Immature natural killer cell (primary cell): ENCODE measurements at regions not wholly inside any gene's neighbourhood (a gene's known extent, or its start where the extent isn't known, plus 50 kb on each side); places are given as distances from the start of the nearest gene placed in this dataset.

ENCODE experiments used
- DNase-seq, 3 donors: peaks; one replicate each; pipeline ENCODE4 v3.0.0; 2022; ENCODE audit warnings: mixed read lengths in 1 of 3
- H3K27ac Mint-ChIP-seq, 6 donors: one replicate each; pipeline ENCODE4 v1.8.0; 2020; ENCODE audit warnings: mixed read lengths in 6 of 6, mild to moderate bottlenecking in 5 of 6, inconsistent platforms in 4 of 6, moderate library complexity in 3 of 6
- H3K27me3 Mint-ChIP-seq, 3 donors: one replicate each; pipeline ENCODE4 v1.8.0; 2020 to 2021; ENCODE audit warnings: low read depth in 3 of 3, mild to moderate bottlenecking in 3 of 3, mixed read lengths in 3 of 3, moderate library complexity in 3 of 3, inconsistent platforms in 1 of 3
- H3K36me3 Mint-ChIP-seq, 3 donors: one replicate each; pipeline ENCODE4 v1.8.0; 2020; ENCODE audit warnings: mixed read lengths in 3 of 3, inconsistent platforms in 2 of 3, mild to moderate bottlenecking in 2 of 3
- H3K4me1 Mint-ChIP-seq, 2 donors: one replicate each; pipeline ENCODE4 v1.8.0; 2020; ENCODE audit warnings: inconsistent platforms in 2 of 2, mild to moderate bottlenecking in 2 of 2, mixed read lengths in 2 of 2, moderate library complexity in 1 of 2
- H3K4me3 Mint-ChIP-seq, 5 donors: one replicate each; pipeline ENCODE4 v1.8.0; 2020; ENCODE audit warnings: mild to moderate bottlenecking in 5 of 5, mixed read lengths in 5 of 5, inconsistent platforms in 3 of 5, moderate library complexity in 3 of 5
- H3K9me3 Mint-ChIP-seq, 6 donors: one replicate each; pipeline ENCODE4 v1.8.0; 2020; ENCODE audit warnings: mild to moderate bottlenecking in 6 of 6, mixed read lengths in 6 of 6, inconsistent platforms in 4 of 6, moderate library complexity in 3 of 6

DNA sequence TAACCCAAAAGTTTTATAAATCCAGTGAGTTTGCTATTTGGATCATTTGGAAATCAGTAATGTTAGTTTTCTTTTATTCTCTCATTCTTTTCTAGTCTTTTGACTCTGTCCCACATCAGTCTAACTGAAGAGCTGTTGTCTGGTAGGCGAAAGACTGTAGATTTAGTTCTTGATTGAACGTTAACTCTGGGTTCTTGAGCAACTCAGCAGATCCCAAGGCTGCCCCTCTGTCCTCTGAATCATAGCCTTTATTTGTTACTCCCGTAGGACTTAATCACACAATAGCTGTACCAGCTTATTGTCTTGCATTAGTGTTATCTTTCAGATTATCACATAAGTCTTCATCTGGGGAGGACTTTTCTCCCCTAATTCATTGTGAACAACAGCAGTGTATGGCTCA lies 119.3 kb upstream of the TOM1L1 start:
- Mint-ChIP-seq H3K36me3 (no peaks in the 10 kb centered on the region), H3K27ac (no peak overlapping the region), H3K4me1 (no peaks in the 10 kb centered on the region), H3K9me3 (peaks cover 0 to 10% (median 2%) of the 10 kb centered on the region in 6 donors), H3K27me3 (peaks cover 0 to 2% (median 0%) of the 10 kb centered on the region in 3 donors), H3K4me3 (no peak overlapping the region)
- DNase-seq = no peak

- Mint-ChIP-seq H3K27ac (no peak overlapping the region), H3K9me3 (peaks cover 0 to 17% (median 2%) of the 10 kb centered on the region in 6 donors), H3K4me1 (no peaks in the 10 kb centered on the region), H3K27me3 (peaks cover 0 to 5% (median 0%) of the 10 kb centered on the region in 3 donors), H3K36me3 (no peaks in the 10 kb centered on the region), H3K4me3 (no peak overlapping the region)
- DNase-seq = no peak
Observed at GRCh38 chr17:54784305-54784704, 116.3 kb upstream of the TOM1L1 start.

DNA sequence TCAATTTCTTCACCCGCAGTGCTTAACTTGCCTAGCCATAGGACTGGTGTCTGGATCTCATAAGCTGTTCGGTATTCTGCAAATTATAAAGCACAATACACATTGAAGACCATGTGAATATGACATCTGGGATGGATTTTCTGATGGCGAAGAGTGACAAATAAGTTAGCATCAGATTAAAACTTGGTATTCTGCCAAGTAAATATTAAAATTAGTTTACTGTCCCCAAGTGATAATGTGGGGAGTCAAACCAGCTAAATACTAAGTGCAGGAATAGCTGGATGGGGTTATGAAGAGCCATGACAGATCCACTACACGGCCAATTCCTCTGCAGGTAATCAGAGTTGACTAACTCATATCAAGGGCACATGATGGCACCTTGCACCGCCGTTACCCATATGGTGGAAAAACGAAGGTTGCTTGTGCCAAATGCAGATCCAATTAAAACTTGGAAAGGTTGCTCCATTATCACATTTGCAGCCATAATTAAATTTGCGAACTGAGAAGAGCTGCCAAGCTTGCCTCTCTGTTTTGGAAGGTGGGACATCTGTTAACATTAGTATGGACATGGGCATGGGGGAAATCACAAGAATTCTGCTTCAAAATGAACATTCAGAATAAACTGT lies 114.9 kb upstream of the TOM1L1 start:
- no peak overlapping the region for H3K27ac Mint-ChIP-seq
- H3K27me3 Mint-ChIP-seq = peaks cover 0 to 4% (median 0%) of the 10 kb centered on the region in 3 donors
- no peaks in the 10 kb centered on the region for H3K36me3 Mint-ChIP-seq
- H3K9me3 Mint-ChIP-seq = peaks cover 0 to 21% (median 3%) of the 10 kb centered on the region in 6 donors
- no peaks in the 10 kb centered on the region for H3K4me1 Mint-ChIP-seq
- DNase-seq = no peak
- H3K4me3 Mint-ChIP-seq = no peak overlapping the region

GRCh38 chr17:54789101-54789880 lies 111.4 kb upstream of the TOM1L1 start:
- Mint-ChIP-seq H3K27me3 (peaks cover 0 to 4% (median 0%) of the 10 kb centered on the region in 3 donors), H3K9me3 (peaks cover 0 to 16% (median 3%) of the 10 kb centered on the region in 6 donors), H3K4me1 (no peaks in the 10 kb centered on the region), H3K27ac (no peak overlapping the region), H3K36me3 (no peaks in the 10 kb centered on the region), H3K4me3 (no peak overlapping the region)
- DNase-seq = no peak

- no peaks in the 10 kb centered on the region for H3K36me3 Mint-ChIP-seq
- no peaks in the 10 kb centered on the region for H3K4me1 Mint-ChIP-seq
- H3K27ac Mint-ChIP-seq = no peak overlapping the region
- no peak for DNase-seq
- peaks cover 0 to 4% (median 0%) of the 10 kb centered on the region in 3 donors for H3K27me3 Mint-ChIP-seq
- peaks cover 0 to 6% (median 2%) of the 10 kb centered on the region in 6 donors for H3K9me3 Mint-ChIP-seq
- no peak overlapping the region for H3K4me3 Mint-ChIP-seq
Observed at GRCh38 chr17:54793271-54793670, 107.4 kb upstream of the TOM1L1 start.

DNA sequence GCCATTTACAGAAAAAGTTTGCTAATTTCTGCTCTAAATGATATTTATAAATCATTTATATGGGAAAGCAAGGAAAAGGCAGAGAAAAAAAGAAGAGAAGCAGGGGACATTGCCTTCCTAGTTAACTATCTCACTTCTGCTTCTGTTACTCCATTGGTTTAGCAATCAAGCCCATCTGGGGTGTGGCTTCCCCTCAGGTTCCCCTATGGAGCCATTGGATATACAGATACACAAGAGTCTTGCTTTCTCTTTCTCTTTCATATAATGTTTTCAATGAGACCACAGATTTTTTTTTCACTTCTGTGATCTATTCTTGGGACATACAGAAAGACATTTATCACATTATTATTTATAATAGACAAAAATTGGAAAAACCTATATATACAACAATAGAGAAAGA lies 105.6 kb upstream of the TOM1L1 start:
- Mint-ChIP-seq H3K36me3 (no peaks in the 10 kb centered on the region), H3K27ac (no peak overlapping the region), H3K27me3 (no peaks in the 10 kb centered on the region), H3K4me3 (no peak overlapping the region), H3K9me3 (peaks cover 0 to 5% (median 3%) of the 10 kb centered on the region in 6 donors), H3K4me1 (no peaks in the 10 kb centered on the region)
- DNase-seq = no peak

DNA sequence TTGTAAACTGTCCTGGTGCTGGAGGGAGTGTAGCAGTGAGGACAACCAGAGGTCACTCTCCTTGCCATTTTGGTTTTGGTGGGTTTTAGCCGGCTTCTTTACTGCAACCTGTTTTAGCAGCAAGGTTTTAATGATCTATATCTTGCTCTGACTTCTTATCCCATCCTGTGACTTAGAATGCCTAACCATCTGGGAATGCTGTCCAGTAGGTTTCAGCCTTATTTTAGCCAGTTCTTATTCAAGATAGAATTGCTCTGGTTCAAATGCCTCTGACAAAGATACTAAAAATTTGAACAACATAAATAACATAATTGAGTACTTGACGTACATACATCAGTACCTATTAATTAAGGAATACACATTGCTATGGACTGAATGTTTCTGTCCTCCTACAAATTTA lies 93.3 kb upstream of the TOM1L1 start:
- peaks cover 0 to 3% (median 0%) of the 10 kb centered on the region in 3 donors for H3K27me3 Mint-ChIP-seq
- H3K27ac Mint-ChIP-seq = no peak overlapping the region
- H3K9me3 Mint-ChIP-seq = peaks cover 0 to 11% (median 3%) of the 10 kb centered on the region in 6 donors
- no peaks in the 10 kb centered on the region for H3K36me3 Mint-ChIP-seq
- no peak for DNase-seq
- H3K4me1 Mint-ChIP-seq = no peaks in the 10 kb centered on the region
- H3K4me3 Mint-ChIP-seq = no peak overlapping the region

- Mint-ChIP-seq H3K4me1 (no peaks in the 10 kb centered on the region), H3K9me3 (peaks cover 0 to 6% (median 2%) of the 10 kb centered on the region in 6 donors), H3K4me3 (no peak overlapping the region), H3K36me3 (no peaks in the 10 kb centered on the region), H3K27me3 (peaks cover 0 to 3% (median 0%) of the 10 kb centered on the region in 3 donors), H3K27ac (no peak overlapping the region)
- no peak for DNase-seq
Observed at GRCh38 chr17:54813896-54814295, 86.8 kb upstream of the TOM1L1 start.

DNA sequence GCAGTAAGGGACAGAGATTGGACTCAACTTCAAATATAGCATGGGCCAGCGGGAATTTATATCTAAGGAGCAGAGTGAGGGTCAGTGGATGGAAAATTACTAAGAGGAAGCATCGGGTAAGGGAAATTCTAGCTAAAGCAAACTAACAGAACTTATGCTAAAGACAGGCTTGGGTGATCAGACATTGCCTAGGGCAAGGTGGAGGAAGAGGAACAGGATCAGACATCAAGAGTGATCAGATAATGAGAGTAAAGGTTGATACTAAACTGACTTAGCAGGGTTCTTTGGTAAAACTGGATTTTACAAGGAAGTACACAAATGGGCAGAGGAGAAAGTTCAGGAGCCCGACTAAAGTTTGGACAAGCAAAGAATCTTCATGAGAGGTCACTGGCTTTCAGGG lies 86.3 kb upstream of the TOM1L1 start:
- Mint-ChIP-seq H3K27ac (no peak overlapping the region), H3K4me3 (no peak overlapping the region), H3K27me3 (peaks cover 0 to 1% (median 0%) of the 10 kb centered on the region in 3 donors), H3K9me3 (peaks cover 0 to 5% (median 2%) of the 10 kb centered on the region in 6 donors), H3K36me3 (no peaks in the 10 kb centered on the region), H3K4me1 (no peaks in the 10 kb centered on the region)
- no peak for DNase-seq

DNA sequence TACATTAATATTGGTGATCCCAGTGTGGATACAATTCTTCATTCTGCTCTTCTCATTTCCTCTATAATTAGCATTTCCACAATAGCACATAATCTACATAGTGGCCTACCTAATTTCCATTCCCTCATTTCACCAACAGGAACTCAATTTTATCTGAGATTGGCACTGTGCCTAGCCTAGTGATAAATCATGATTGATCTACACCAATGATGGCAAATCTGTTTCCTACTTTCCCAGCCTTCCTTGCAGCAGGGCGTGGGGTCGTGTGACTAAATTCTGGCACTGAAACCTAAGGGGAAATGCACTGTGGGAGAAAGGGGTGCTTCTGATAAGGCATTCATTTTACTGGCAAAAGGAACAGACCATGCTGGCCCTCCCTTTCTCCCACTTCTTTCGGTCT lies 66.6 kb upstream of the TOM1L1 start:
- H3K4me1 Mint-ChIP-seq = no peaks in the 10 kb centered on the region
- H3K9me3 Mint-ChIP-seq = peaks cover 0 to 6% (median 2%) of the 10 kb centered on the region in 6 donors
- no peaks in the 10 kb centered on the region for H3K36me3 Mint-ChIP-seq
- H3K27me3 Mint-ChIP-seq = peaks cover 0 to 2% (median 2%) of the 10 kb centered on the region in 3 donors
- H3K27ac Mint-ChIP-seq = no peak overlapping the region
- DNase-seq = no peak
- H3K4me3 Mint-ChIP-seq = no peak overlapping the region

DNA sequence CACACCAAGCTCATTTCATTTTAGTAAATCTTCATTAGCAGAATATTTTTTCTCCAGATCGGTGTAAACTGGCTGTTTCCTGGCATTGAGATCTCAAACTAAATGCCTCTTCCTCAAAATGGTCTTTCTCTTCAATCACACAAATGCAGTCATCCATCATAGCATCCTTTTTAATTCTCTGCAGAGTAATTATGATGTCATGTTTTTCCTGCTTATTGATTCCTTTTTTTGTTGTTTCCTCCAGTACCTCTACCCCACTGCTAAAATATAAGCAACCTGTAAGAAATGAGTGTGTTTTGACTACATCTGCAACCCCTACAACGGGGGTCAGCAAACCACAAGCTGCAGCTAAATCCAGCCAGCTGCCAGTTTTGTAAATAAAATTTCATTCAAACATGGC lies 65.6 kb upstream of the TOM1L1 start:
- H3K4me1 Mint-ChIP-seq = no peaks in the 10 kb centered on the region
- peaks cover 0 to 2% (median 2%) of the 10 kb centered on the region in 3 donors for H3K27me3 Mint-ChIP-seq
- H3K27ac Mint-ChIP-seq = no peak overlapping the region
- no peak overlapping the region for H3K4me3 Mint-ChIP-seq
- no peaks in the 10 kb centered on the region for H3K36me3 Mint-ChIP-seq
- no peak for DNase-seq
- H3K9me3 Mint-ChIP-seq = peaks cover 0 to 6% (median 1%) of the 10 kb centered on the region in 6 donors

DNA sequence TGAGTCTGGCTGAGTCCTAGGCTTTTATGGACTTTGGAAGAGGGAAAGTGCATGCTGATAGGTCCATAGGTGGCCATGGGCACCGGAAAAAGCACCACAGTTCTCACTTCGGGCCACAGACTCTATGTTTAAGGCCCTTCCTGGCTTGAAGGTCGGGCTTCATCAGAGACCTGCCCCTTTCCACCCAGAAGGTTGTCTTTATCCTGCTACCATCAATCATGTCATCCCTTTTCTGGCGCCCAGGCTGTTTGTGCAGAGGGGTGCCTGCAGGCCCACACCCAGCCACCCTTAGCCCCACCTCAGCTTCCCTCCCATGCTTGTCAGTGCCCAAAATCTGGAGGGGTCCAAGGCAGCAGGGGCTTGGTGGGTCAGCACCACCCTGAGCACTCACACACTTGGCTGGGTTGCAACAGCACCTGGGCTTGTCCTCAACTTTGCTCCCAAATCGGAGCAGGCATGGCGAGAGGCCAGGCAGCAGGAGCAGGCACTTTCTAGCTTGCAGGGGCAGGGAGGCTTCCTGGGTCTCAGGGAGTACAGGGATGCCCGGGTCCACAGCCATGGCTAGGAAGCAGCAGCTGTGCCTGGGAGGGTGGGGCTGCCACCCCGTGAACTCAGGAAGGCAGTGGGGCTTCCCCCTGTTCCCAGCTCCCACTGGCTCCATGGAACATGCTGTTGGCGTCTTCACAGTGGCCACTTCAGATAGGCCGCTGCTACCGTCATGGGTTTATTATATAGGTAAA lies 63.8 kb upstream of the TOM1L1 start:
- Mint-ChIP-seq H3K9me3 (peaks cover 0 to 6% (median 0%) of the 10 kb centered on the region in 6 donors), H3K4me1 (no peaks in the 10 kb centered on the region), H3K36me3 (no peaks in the 10 kb centered on the region), H3K27ac (no peak overlapping the region), H3K27me3 (peaks cover 2 to 5% (median 3%) of the 10 kb centered on the region in 3 donors), H3K4me3 (no peak overlapping the region)
- no peak for DNase-seq

DNA sequence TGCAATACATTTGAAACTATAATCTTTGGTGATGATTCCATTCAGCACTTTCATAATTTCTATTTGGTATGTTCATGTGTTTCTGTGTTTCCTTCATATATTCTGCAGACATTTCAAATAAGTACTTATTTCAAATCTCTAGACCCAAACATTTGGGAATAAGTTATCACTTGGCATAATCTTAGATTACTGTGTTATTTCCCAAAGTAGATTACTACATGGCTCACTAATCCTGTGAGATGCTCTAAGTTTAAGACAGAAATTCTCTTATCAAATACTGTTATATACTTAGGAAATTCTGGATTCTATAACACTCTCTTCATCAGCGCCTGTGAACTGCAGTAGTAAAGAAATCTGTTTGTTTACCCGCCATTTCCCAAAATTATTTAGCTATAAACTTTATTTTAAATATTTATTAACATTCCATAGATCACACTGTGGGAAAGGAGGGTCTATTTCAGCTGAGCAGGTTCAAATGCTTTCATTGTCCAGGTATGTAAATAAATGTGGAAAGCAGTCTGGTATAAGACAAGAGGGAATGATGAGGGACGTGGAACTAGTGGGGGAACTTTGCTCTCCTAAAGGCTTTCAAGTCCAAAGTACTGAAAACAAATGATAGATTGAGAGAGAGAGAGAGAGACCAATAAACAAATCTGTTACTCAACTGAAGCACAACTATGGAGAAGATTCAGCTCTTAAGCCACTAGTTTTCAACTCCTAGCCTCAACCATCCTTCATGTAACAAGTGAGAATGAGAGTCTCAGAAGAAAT lies 61.8 kb upstream of the TOM1L1 start:
- no peak for DNase-seq
- Mint-ChIP-seq H3K4me3 (no peak overlapping the region), H3K4me1 (no peaks in the 10 kb centered on the region), H3K27me3 (peaks cover 2 to 5% (median 3%) of the 10 kb centered on the region in 3 donors), H3K36me3 (no peaks in the 10 kb centered on the region), H3K9me3 (peaks cover 0 to 6% (median 0%) of the 10 kb centered on the region in 6 donors), H3K27ac (no peak overlapping the region)
